ENCODE measurements at regions not wholly inside any gene's neighbourhood (a gene's known extent, or its start where the extent isn't known, plus 50 kb on each side); places are given as distances from the start of the nearest gene placed in this dataset.
A peak's percentile ranks its signal among the peaks of the same experiment; 100 is the strongest.

- Histone ChIP-seq H3K27ac (ENCODE audit: low read depth, low read length) (no peak overlapping the region), H3K4me1 (ENCODE audit: control insufficient read depth, insufficient read depth, low read length) (no peaks in the 10 kb centered on the region), H3K9ac (ENCODE audit: low read length) (no peak overlapping the region), H3K4me3 (ENCODE audit: low read depth, low read length) (no peak overlapping the region), H3K9me3 (ENCODE audit: control insufficient read depth, insufficient read depth, low read depth, low read length) (peaks cover 21% of the 10 kb centered on the region), H3K36me3 (ENCODE audit: control insufficient read depth, insufficient read depth, low read length) (no peaks in the 10 kb centered on the region), H3K27me3 (ENCODE audit: control insufficient read depth, insufficient read depth, low read length) (no peaks in the 10 kb centered on the region)
Observed at GRCh38 chr7:153413199-153413539, 639.0 kb upstream of the DPP6 start.

GRCh38 chr7:153413540-153414287, 638.5 kb upstream of the DPP6 start:
- Histone ChIP-seq H3K4me3 (ENCODE audit: low read depth, low read length) (no peak overlapping the region), H3K36me3 (ENCODE audit: control insufficient read depth, insufficient read depth, low read length) (no peaks in the 10 kb centered on the region), H3K27me3 (ENCODE audit: control insufficient read depth, insufficient read depth, low read length) (no peaks in the 10 kb centered on the region), H3K9me3 (ENCODE audit: control insufficient read depth, insufficient read depth, low read depth, low read length) (peaks cover 17% of the 10 kb centered on the region; the same call in 1 of the 2 replicates), H3K4me1 (ENCODE audit: control insufficient read depth, insufficient read depth, low read length) (no peaks in the 10 kb centered on the region), H3K9ac (ENCODE audit: low read length) (no peak overlapping the region), H3K27ac (ENCODE audit: low read depth, low read length) (no peak overlapping the region)

DNA sequence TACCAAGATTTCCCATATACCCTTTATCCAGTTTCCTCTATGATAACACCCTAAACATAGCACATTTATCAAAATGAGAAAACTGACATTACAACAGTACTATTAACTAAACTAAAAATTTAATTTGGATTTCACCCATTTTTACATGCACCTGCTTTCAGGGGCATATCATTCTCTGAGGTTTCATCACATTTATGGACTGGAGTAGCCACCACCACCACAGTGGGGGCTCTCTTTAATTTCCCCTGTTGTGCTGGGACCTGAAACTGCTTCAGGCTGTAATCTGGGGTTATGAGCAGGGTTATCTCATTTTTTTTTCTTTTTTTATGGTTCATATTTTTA, 637.9 kb upstream of the DPP6 start:
- no peak overlapping the region for H3K9ac ChIP-seq (ENCODE audit: low read length)
- H3K4me1 ChIP-seq (ENCODE audit: control insufficient read depth, insufficient read depth, low read length): no peaks in the 10 kb centered on the region
- no peaks in the 10 kb centered on the region for H3K27me3 ChIP-seq (ENCODE audit: control insufficient read depth, insufficient read depth, low read length)
- H3K9me3 ChIP-seq (ENCODE audit: control insufficient read depth, insufficient read depth, low read depth, low read length): peaks cover 14% of the 10 kb centered on the region; the same call in 1 of the 2 replicates
- no peaks in the 10 kb centered on the region for H3K36me3 ChIP-seq (ENCODE audit: control insufficient read depth, insufficient read depth, low read length)
- no peak overlapping the region for H3K4me3 ChIP-seq (ENCODE audit: low read depth, low read length)
- no peak overlapping the region for H3K27ac ChIP-seq (ENCODE audit: low read depth, low read length)

DNA sequence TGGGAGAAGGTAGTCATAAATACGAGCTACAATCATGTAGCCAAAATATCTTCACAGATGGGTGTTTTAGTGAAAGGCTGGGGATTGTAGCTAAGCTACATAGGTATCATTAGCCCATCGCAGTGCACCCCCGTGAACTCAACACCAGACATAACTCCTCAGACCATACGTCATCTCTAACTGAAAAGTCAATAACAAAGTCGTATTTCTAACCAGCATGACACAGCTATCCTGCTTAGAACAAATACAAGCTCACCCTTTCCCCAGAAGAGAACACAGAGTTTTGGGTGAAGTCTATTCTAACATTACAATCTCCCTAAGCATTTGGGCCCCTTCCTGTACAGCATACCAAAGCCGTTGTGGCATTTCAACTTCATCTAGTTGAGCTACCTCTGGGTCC, 636.6 kb upstream of the DPP6 start:
- no peak overlapping the region for H3K9ac ChIP-seq (ENCODE audit: low read length)
- H3K27me3 ChIP-seq (ENCODE audit: control insufficient read depth, insufficient read depth, low read length): no peaks in the 10 kb centered on the region
- peaks cover 10% of the 10 kb centered on the region; the same call in 1 of the 2 replicates for H3K9me3 ChIP-seq (ENCODE audit: control insufficient read depth, insufficient read depth, low read depth, low read length)
- no peak overlapping the region for H3K4me3 ChIP-seq (ENCODE audit: low read depth, low read length)
- no peak overlapping the region for H3K27ac ChIP-seq (ENCODE audit: low read depth, low read length)
- no peaks in the 10 kb centered on the region for H3K36me3 ChIP-seq (ENCODE audit: control insufficient read depth, insufficient read depth, low read length)
- H3K4me1 ChIP-seq (ENCODE audit: control insufficient read depth, insufficient read depth, low read length): no peaks in the 10 kb centered on the region

GRCh38 chr7:153422291-153423209, 629.6 kb upstream of the DPP6 start:
- Histone ChIP-seq H3K9ac (ENCODE audit: low read length) (no peak overlapping the region), H3K36me3 (ENCODE audit: control insufficient read depth, insufficient read depth, low read length) (no peaks in the 10 kb centered on the region), H3K27ac (ENCODE audit: low read depth, low read length) (no peak overlapping the region), H3K4me1 (ENCODE audit: control insufficient read depth, insufficient read depth, low read length) (no peaks in the 10 kb centered on the region), H3K27me3 (ENCODE audit: control insufficient read depth, insufficient read depth, low read length) (no peaks in the 10 kb centered on the region), H3K9me3 (ENCODE audit: control insufficient read depth, insufficient read depth, low read depth, low read length) (peaks cover 11% of the 10 kb centered on the region), H3K4me3 (ENCODE audit: low read depth, low read length) (no peak overlapping the region)

- H3K27ac ChIP-seq (ENCODE audit: low read depth, low read length): no peak overlapping the region
Observed at GRCh38 chr7:153423210-153423590, 629.0 kb upstream of the DPP6 start.

GRCh38 chr7:153430931-153431330, 621.3 kb upstream of the DPP6 start:
- H3K27me3 ChIP-seq (ENCODE audit: control insufficient read depth, insufficient read depth, low read length): no peaks in the 10 kb centered on the region
- H3K36me3 ChIP-seq (ENCODE audit: control insufficient read depth, insufficient read depth, low read length): no peaks in the 10 kb centered on the region
- peak overlapping the region; percentile 85; the same call in 1 of the 2 replicates for H3K27ac ChIP-seq (ENCODE audit: low read depth, low read length)
- no peaks in the 10 kb centered on the region for H3K4me1 ChIP-seq (ENCODE audit: control insufficient read depth, insufficient read depth, low read length)
- H3K9me3 ChIP-seq (ENCODE audit: control insufficient read depth, insufficient read depth, low read depth, low read length): peaks cover 76% of the 10 kb centered on the region
- 0 out of 2 replicates have a peak overlapping the region, but pooled peaks have one; percentile 8 for H3K4me3 ChIP-seq (ENCODE audit: low read depth, low read length)
- H3K9ac ChIP-seq (ENCODE audit: low read length): no peak overlapping the region

More at GRCh38 chr7:153423210-153423590, 629.0 kb upstream of the DPP6 start:
- H3K4me1 ChIP-seq (ENCODE audit: control insufficient read depth, insufficient read depth, low read length): no peaks in the 10 kb centered on the region
- H3K9ac ChIP-seq (ENCODE audit: low read length): no peak overlapping the region
- no peaks in the 10 kb centered on the region for H3K27me3 ChIP-seq (ENCODE audit: control insufficient read depth, insufficient read depth, low read length)
- no peaks in the 10 kb centered on the region for H3K36me3 ChIP-seq (ENCODE audit: control insufficient read depth, insufficient read depth, low read length)
- no peak overlapping the region for H3K4me3 ChIP-seq (ENCODE audit: low read depth, low read length)
- peaks cover 16% of the 10 kb centered on the region for H3K9me3 ChIP-seq (ENCODE audit: control insufficient read depth, insufficient read depth, low read depth, low read length)

DNA sequence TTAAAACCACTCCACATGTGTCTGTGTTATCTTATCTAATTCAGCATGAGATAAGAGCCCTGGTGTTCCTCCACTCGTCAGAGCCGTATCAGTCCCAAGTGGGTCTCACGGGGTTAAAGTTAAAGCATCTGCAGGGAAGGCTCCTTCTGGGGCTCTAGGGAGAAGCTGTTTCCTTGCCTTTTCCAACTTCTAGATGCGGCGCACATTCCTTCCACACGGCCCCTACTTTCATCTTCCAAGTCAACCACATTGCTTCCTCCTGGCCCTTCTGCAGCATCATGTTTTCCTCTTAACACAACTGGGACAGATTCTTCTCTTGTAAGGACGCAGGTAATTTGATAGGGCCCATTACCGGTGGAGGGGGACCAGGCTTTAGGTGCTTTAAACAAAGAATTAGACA, 620.1 kb upstream of the DPP6 start:
- Histone ChIP-seq H3K27me3 (ENCODE audit: control insufficient read depth, insufficient read depth, low read length) (no peaks in the 10 kb centered on the region), H3K4me3 (ENCODE audit: low read depth, low read length) (0 out of 2 replicates have a peak overlapping the region, but pooled peaks have one; percentile 20), H3K27ac (ENCODE audit: low read depth, low read length) (peak overlapping the region; percentile 48; the same call in 1 of the 2 replicates), H3K4me1 (ENCODE audit: control insufficient read depth, insufficient read depth, low read length) (no peaks in the 10 kb centered on the region), H3K36me3 (ENCODE audit: control insufficient read depth, insufficient read depth, low read length) (no peaks in the 10 kb centered on the region), H3K9ac (ENCODE audit: low read length) (peak overlapping the region; percentile 26), H3K9me3 (ENCODE audit: control insufficient read depth, insufficient read depth, low read depth, low read length) (peaks cover 71% of the 10 kb centered on the region)

DNA sequence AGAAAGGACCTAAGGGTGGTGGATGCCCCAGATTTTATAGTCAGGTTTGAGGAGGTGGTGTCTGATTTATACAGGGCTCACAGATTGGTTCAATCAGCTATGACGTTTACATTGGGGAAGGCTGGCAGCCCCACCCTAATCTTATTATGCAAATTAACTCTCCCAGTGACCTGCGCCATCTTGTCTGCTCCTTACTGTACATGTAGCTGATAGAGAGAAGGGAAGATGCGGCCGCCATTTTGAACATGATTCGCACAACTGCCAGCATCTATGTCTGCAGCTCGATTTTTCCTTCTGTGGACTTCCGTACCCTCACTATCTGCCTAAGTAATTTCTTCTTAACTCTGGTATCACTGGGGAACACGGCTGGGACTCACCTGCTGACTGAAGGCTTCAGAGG, 619.0 kb upstream of the DPP6 start:
- Histone ChIP-seq H3K9ac (ENCODE audit: low read length) (no peak overlapping the region), H3K4me3 (ENCODE audit: low read depth, low read length) (no peak overlapping the region), H3K4me1 (ENCODE audit: control insufficient read depth, insufficient read depth, low read length) (no peaks in the 10 kb centered on the region), H3K27me3 (ENCODE audit: control insufficient read depth, insufficient read depth, low read length) (no peaks in the 10 kb centered on the region), H3K27ac (ENCODE audit: low read depth, low read length) (no peak overlapping the region), H3K9me3 (ENCODE audit: control insufficient read depth, insufficient read depth, low read depth, low read length) (peaks cover 66% of the 10 kb centered on the region), H3K36me3 (ENCODE audit: control insufficient read depth, insufficient read depth, low read length) (no peaks in the 10 kb centered on the region)

- Histone ChIP-seq H3K36me3 (ENCODE audit: control insufficient read depth, insufficient read depth, low read length) (no peaks in the 10 kb centered on the region), H3K9me3 (ENCODE audit: control insufficient read depth, insufficient read depth, low read depth, low read length) (peaks cover 14% of the 10 kb centered on the region; the same call in 1 of the 2 replicates)
Observed at GRCh38 chr7:153440715-153441114, 611.5 kb upstream of the DPP6 start.

More at GRCh38 chr7:153440715-153441114, 611.5 kb upstream of the DPP6 start:
- Histone ChIP-seq H3K4me3 (ENCODE audit: low read depth, low read length) (no peak overlapping the region), H3K9ac (ENCODE audit: low read length) (no peak overlapping the region), H3K27ac (ENCODE audit: low read depth, low read length) (no peak overlapping the region), H3K4me1 (ENCODE audit: control insufficient read depth, insufficient read depth, low read length) (no peaks in the 10 kb centered on the region), H3K27me3 (ENCODE audit: control insufficient read depth, insufficient read depth, low read length) (no peaks in the 10 kb centered on the region)

All from HUES6 (cell line).